ENCODE measurements at regions not wholly inside any gene's neighbourhood (a gene's known extent, or its start where the extent isn't known, plus 50 kb on each side); places are given as distances from the start of the nearest gene placed in this dataset.

DNA sequence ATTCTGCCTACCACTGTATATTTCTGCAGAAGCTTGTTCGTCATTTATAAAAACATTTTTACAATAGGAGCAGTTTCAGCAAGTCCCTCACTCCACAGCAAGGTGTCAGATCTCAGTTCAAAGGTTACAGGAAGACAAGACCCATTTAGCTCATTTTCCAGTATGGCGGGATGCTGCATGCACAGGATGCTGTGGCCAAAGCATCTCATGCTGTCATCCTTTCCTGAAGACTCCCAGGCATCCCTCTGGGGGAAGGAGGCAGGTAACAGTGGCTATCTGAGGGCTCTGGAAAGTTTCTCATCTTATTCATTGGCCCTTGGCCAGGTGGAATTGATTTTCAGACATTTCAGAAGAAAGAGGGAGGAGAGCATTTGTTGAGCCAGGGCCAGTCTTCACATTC lies 539.3 kb upstream of the CDH5 start:
- TF ChIP-seq, protein P1, sequence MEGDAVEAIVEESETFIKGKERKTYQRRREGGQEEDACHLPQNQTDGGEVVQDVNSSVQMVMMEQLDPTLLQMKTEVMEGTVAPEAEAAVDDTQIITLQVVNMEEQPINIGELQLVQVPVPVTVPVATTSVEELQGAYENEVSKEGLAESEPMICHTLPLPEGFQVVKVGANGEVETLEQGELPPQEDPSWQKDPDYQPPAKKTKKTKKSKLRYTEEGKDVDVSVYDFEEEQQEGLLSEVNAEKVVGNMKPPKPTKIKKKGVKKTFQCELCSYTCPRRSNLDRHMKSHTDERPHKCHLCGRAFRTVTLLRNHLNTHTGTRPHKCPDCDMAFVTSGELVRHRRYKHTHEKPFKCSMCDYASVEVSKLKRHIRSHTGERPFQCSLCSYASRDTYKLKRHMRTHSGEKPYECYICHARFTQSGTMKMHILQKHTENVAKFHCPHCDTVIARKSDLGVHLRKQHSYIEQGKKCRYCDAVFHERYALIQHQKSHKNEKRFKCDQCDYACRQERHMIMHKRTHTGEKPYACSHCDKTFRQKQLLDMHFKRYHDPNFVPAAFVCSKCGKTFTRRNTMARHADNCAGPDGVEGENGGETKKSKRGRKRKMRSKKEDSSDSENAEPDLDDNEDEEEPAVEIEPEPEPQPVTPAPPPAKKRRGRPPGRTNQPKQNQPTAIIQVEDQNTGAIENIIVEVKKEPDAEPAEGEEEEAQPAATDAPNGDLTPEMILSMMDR (conservative IDR thresholded peaks at IDR 0.05; ENCODE audit: low read length), result no peak
- TF ChIP-seq EZH2phosphoT487 (IDR thresholded peaks at IDR 0.05; ENCODE audit: borderline replicate concordance, low read depth, low read length), result no peak
